NCI-H446 (cell line): ENCODE measurements at regions not wholly inside any gene's neighbourhood (a gene's known extent, or its start where the extent isn't known, plus 50 kb on each side); places are given as distances from the start of the nearest gene placed in this dataset.

Experiments used
- DNase-seq, 2 experiments: peaks; one replicate each; lab custom pipeline; 2025; lab: John Stamatoyannopoulos, UW

DNA sequence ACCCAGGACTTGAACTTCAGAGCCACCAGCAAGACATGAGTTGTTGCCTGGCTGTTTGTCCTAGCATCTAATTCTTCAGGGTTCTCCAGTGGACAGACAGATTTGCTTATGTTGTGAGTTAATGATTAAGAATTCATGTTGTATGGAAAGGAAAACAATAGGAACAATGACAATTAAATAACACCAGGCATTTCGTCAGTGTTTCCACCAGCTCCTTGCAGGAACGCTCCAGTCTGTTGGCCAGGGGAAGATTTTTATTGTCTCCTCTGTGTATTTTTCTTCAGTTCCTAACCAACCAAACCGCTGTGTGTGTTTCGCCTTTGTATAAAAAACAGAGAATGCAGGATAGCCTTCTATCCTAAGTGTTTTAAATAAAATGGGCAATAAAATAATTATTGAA lies 64.4 kb upstream of the PTGFR start:
- DNase-seq = no peak

DNA sequence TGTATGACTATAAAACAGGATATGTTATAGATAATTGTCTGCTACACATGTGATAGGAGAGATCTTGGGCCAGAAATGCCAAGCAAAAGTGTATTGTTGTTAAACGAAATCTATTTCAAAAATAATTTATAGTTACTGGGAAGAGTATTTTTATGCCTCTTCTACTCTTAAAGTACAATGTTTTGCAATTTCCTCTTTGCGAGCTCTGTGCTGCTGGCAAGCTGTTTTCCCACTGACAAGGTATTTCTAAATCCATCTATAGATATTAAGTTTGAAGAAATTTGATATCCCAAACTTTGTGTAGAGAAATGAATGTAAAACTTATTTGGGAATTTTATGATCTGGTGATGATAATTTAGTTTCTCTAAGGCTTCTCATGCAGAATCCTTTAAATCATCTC lies 63.3 kb upstream of the PTGFR start:
- no peak for DNase-seq

DNA sequence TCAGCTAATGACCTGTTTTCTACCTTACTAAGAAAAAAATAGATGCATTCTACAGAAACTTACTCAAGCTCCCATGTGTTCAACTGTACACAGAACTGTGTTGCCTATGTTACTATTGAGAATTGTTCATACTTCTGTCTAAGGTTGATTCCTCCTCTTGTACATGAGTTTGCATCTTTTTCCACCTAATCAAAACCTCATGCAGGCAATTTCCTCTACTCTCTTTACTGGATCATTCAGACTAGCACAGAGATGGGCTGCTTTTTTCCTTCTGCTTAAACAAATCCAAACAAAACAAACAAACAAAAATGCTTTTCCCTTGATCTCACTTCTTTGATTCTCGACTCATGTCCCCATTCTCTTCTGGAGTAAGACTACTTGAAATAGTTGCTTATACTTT lies 58.8 kb upstream of the PTGFR start:
- no peak for DNase-seq

DNA sequence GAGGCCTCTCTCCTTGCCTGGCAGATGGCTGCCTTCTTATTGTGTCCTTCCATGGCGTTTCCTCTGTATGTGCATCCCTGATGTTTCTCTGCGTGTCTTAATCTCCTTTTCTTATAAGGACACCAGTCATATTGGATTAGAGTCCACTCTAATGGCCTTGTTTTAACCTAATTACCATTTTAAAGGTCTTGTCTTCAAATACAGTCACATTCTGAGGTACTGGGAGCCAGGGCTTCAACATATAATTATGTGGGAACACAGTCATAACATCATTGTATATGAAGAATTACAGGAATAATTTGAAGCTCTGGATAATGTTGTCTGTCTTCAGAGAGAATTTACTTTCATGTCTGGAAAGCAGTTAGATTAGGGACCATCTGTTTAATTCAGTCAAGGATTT lies 56.4 kb upstream of the PTGFR start:
- no peak for DNase-seq

DNA sequence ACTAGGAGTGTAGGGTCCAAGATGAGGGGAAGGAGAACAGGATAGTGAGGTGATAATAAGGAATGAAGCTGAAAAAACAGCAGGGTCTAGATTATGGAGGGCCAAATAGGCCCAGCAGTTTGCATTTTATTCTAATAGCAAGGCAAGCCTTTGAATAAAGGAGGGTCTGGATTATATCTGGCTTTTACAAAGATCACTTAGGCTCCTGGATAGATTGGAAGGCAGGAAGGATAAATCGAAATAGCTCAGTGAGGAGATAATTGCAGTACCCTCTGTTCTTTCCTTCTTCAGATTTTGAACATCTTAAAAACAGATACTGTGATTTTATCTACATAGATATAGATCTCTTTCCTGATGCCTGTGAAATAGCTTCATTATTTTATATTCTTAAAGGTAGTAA lies 53.8 kb upstream of the PTGFR start:
- DNase-seq = no peak

DNA sequence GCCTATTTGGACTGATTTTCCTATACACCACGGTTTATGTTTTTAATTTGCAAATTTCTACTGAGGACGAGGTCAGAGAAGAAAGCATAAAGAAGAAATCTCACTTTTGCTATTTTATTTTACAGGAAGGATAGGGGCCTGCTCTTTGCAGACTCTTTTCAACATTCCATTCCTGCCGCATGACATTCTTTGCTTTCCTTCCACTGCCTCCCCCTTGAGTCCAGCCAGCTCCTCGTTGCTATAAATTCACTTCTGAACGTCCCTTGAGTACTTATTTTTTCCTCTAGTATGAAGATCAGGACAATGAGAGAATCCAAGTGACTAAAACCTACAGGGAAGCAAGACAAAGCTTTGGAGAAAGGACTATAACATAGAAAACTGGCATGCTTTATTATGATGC lies 53.4 kb upstream of the PTGFR start:
- DNase-seq = no peak

DNA sequence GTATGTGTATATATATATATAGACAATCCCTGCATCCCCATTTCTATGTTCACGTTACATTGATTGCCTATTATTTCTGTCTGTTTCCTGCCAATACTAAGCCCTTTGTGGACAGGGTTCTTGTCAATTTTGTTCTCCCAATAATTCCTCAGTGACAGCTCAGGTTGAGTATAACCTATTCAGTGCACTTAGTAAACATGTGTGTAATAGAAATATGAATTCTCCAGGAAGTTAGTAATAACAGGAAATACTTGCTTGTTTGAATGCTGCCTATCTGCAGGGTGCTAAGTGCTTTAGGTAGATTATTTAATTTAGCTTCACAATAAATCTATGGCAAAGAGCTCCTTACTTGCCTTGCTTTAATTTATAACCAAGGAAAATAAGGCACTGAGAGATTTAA lies 52.8 kb upstream of the PTGFR start:
- DNase-seq = no peak

DNA sequence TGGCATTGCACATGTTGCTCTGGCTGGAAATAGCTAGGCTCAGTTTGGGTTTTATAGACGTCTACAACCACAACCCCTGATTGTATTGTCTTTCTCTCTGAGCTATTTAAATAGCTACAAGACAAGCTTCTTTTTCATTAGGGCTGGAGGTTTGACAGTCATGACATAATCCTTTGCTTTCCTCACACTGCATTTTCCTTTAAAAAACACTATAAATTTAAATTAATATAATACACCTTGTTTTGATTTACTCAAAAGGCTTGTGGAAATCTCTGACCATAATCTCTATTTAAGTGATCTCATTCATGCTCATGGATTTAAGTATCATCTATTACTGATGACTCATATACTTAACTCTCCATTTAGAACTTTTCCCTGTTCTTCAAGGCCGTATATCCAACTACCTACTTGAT lies 50.4 kb upstream of the PTGFR start:
- DNase-seq = no peak
